HepG2 (cell line): ENCODE measurements at regions not wholly inside any gene's neighbourhood (a gene's known extent, or its start where the extent isn't known, plus 50 kb on each side); places are given as distances from the start of the nearest gene placed in this dataset.

Source experiments
- ATAC-seq: fragments of 200-7000 bp; cut with Tn5 transposase; 3 replicates; pipeline ENCODE4 v1.9.1; 2020; ENCODE audit warnings: mild to moderate bottlenecking, moderate library complexity
- BruUV-seq: library from RNA; stranded (reverse); fragments of 400-500 nt; replicated peaks from 2 replicates; lab custom pipeline; 2021; lab: Mats Ljungman, UMichigan
- CTCF ChIA-PET: fragments of 300-600 bp; formaldehyde crosslinking; extraction: SDS; loops from one replicate; lab custom pipeline; 2021; ENCODE audit warnings: low total read pairs, inconsistent platforms, low intra/inter-chr PET ratio; lab: Yijun Ruan, JAX
- POLR2A ChIA-PET: fragments of 350-600 bp; sonication (Branson Sonifier 250); formaldehyde crosslinking; loops from one replicate; lab custom pipeline; 2020; ENCODE audit warnings: antibody characterized with exemption, inconsistent platforms; lab: Yijun Ruan, JAX
- DNase-seq: peaks from one replicate; pipeline ENCODE4 v3.0.0-alpha.2; 2015; ENCODE audit warnings: low spot score
- FAIRE-seq: peaks from 3 replicates; lab custom pipeline; 2011; peaks lifted over from hg19 to GRCh38; lab: Jason Lieb, UNC
- H2AFZ ChIP-seq: one replicate; pipeline ENCODE4 v1.6.1; 2011; ENCODE audit warnings: low read length, inconsistent platforms
- H3K27ac ChIP-seq: fragments of 300-600 bp; 3 replicates; pipeline ENCODE4 v1.8.0; 2011; ENCODE audit warnings: mixed run types, mild to moderate bottlenecking, mixed read lengths, low read length, inconsistent platforms; ENCODE audit not compliant: insufficient read depth; ENCODE audit errors: extremely low read length
- H3K27me3 ChIP-seq, 2 experiments: fragments of 200-600 bp in 1 of 2; 2 replicates in 1 of 2; 3 replicates in 1 of 2; pipeline versions ENCODE4 v1.6.0 to v1.8.0; 2011; ENCODE audit warnings: low read length in 2 of 2, mild to moderate bottlenecking in 2 of 2, moderate library complexity in 2 of 2, inconsistent platforms in 1 of 2; ENCODE audit not compliant: insufficient read depth in 2 of 2, control insufficient read depth in 1 of 2
- H3K36me3 ChIP-seq, 2 experiments: fragments of 200-600 bp in 1 of 2; replicated peaks in 1 of 2; 2 replicates in 1 of 2; 3 replicates in 1 of 2; pipeline versions ENCODE4 v1.5.1 to v1.8.0; 2011; ENCODE audit warnings: low read length in 2 of 2, inconsistent platforms in 1 of 2; ENCODE audit not compliant: insufficient read depth in 2 of 2, control insufficient read depth in 1 of 2
- H3K4me1 ChIP-seq: 2 replicates; pipeline ENCODE4 v1.5.1; 2012; ENCODE audit warnings: low read length, inconsistent platforms; ENCODE audit not compliant: insufficient read depth
- H3K4me2 ChIP-seq: 2 replicates; pipeline ENCODE4 v1.6.0; 2011; ENCODE audit warnings: low read depth, low read length, inconsistent platforms
- H3K4me3 ChIP-seq, 3 experiments: fragments of 200-600 bp in 1 of 3; sonication (generic), shearing (Covaris generic) in 1 of 3; replicated peaks in 1 of 3; 2 replicates each; pipeline ENCODE4 v1.5.1; 2011 to 2016; ENCODE audit warnings: low read length in 3 of 3, inconsistent platforms in 2 of 3, low read depth in 2 of 3, mild to moderate bottlenecking in 2 of 3, control low read depth in 1 of 3, mixed read lengths in 1 of 3; ENCODE audit not compliant: insufficient read depth in 1 of 3
- H3K79me2 ChIP-seq: one replicate; pipeline ENCODE4 v1.6.1; 2011; ENCODE audit warnings: low read length, inconsistent platforms; ENCODE audit not compliant: insufficient read depth
- H3K9ac ChIP-seq: 2 replicates; pipeline ENCODE4 v1.6.0; 2011; ENCODE audit warnings: mild to moderate bottlenecking, low read depth, low read length, inconsistent platforms; ENCODE audit not compliant: insufficient read depth
- H3K9me3 ChIP-seq: 2 replicates; pipeline ENCODE4 v1.5.1; 2012; ENCODE audit warnings: mild to moderate bottlenecking, low read length
- H4K20me1 ChIP-seq: 2 replicates; pipeline ENCODE4 v1.6.0; 2011; ENCODE audit warnings: inconsistent platforms, mild to moderate bottlenecking, low read length, moderate library complexity; ENCODE audit not compliant: insufficient read depth
- EHMT2 ChIP-seq: fragments of 200-600 bp; sonication (generic); IDR thresholded peaks from 2 replicates; pipeline ENCODE4 v1.7.0; 2017; ENCODE audit warnings: antibody characterized with exemption, low read depth, low read length, borderline replicate concordance
- FOXA3 ChIP-seq: IDR thresholded peaks from 2 replicates; pipeline ENCODE4 v1.6.1; 2016; ENCODE audit warnings: missing genetic modification reagents, missing compliant biosample characterization
- HHEX ChIP-seq: IDR thresholded peaks from 2 replicates; pipeline ENCODE4 v1.6.1; 2016; ENCODE audit warnings: control low read depth
- HMG20A ChIP-seq: IDR thresholded peaks from 2 replicates; pipeline ENCODE4 v1.6.1; 2016; ENCODE audit warnings: borderline replicate concordance
- MEIS2 ChIP-seq: sonication (generic); formaldehyde crosslinking; IDR thresholded peaks from 2 replicates; pipeline ENCODE4 v1.9.0; 2021; ENCODE audit warnings: mild to moderate bottlenecking, missing genetic modification reagents
- NCOA1 ChIP-seq: sonication (generic); formaldehyde crosslinking; IDR thresholded peaks from 2 replicates; pipeline ENCODE4 v1.9.0; 2021; ENCODE audit warnings: missing genetic modification reagents
- RNF2 ChIP-seq: fragments of 450-650 bp; conservative IDR thresholded peaks from 2 replicates; pipeline ENCODE4 v1.6.1; 2016; ENCODE audit warnings: low read depth
- RORA ChIP-seq: sonication (generic); formaldehyde crosslinking; IDR thresholded peaks from 2 replicates; pipeline ENCODE4 v1.5.0; 2020; ENCODE audit warnings: mild to moderate bottlenecking, missing genetic modification reagents, moderate library complexity
- SMAD1 ChIP-seq: sonication (generic); formaldehyde crosslinking; IDR thresholded peaks from 2 replicates; pipeline ENCODE4 v1.4.0; 2020; ENCODE audit warnings: missing genetic modification reagents, low read depth, mild to moderate bottlenecking, borderline replicate concordance
- SRF ChIP-seq: IDR thresholded peaks from 2 replicates; pipeline ENCODE4 v1.6.1; 2011; ENCODE audit warnings: mild to moderate bottlenecking, low read depth, low read length, moderate library complexity
- SUZ12 ChIP-seq: fragments of 150-350 bp; IDR thresholded peaks from 2 replicates; pipeline ENCODE4 v1.6.1; 2014; ENCODE audit warnings: low read depth, low read length
- TGIF2 ChIP-seq: IDR thresholded peaks from 2 replicates; pipeline ENCODE4 v1.6.1; 2016; ENCODE audit warnings: control low read depth, missing compliant biosample characterization
- ZFP36L2 ChIP-seq: sonication (generic); formaldehyde crosslinking; IDR thresholded peaks from 2 replicates; pipeline ENCODE4 v1.4.0; 2020; ENCODE audit warnings: missing genetic modification reagents
- ZFP37 ChIP-seq: sonication (generic); formaldehyde crosslinking; IDR thresholded peaks from 2 replicates; pipeline ENCODE4 v1.4.0; 2020; ENCODE audit warnings: missing genetic modification reagents, borderline replicate concordance
- ZFP62 ChIP-seq: sonication (generic); formaldehyde crosslinking; IDR thresholded peaks from 2 replicates; pipeline ENCODE4 v1.4.0; 2020; ENCODE audit warnings: missing genetic modification reagents
- ZNF335 ChIP-seq: sonication (generic); formaldehyde crosslinking; IDR thresholded peaks from 2 replicates; pipeline ENCODE4 v1.4.0; 2020; ENCODE audit warnings: missing genetic modification reagents
- ZNF382 ChIP-seq: sonication (generic); formaldehyde crosslinking; IDR thresholded peaks from 2 replicates; pipeline ENCODE4 v1.5.0; 2020; ENCODE audit warnings: missing genetic modification reagents, mild to moderate bottlenecking, borderline replicate concordance
- ZNF597 ChIP-seq: sonication (generic); formaldehyde crosslinking; IDR thresholded peaks from 2 replicates; pipeline ENCODE4 v1.5.0; 2020; ENCODE audit warnings: missing genetic modification reagents
- ZNF660 ChIP-seq: sonication (generic); formaldehyde crosslinking; IDR thresholded peaks from 2 replicates; pipeline ENCODE4 v1.5.1; 2020; ENCODE audit warnings: mild to moderate bottlenecking, low read depth, missing genetic modification reagents, borderline replicate concordance
- ZNF883 ChIP-seq: sonication (generic); formaldehyde crosslinking; IDR thresholded peaks from 2 replicates; pipeline ENCODE4 v1.5.1; 2020; ENCODE audit warnings: mild to moderate bottlenecking, missing genetic modification reagents; ENCODE audit errors: not compliant biosample characterization
- ZSCAN12 ChIP-seq: sonication (generic); formaldehyde crosslinking; IDR thresholded peaks from 2 replicates; pipeline ENCODE4 v1.9.0; 2021; ENCODE audit warnings: mild to moderate bottlenecking, missing genetic modification reagents
- WGBS: methylation state at CpG from one replicate; pipeline ENCODE4 v1.1.6; 2017; ENCODE audit warnings: low lambda C conversion rate; 5-methylcytosine and 5-hydroxymethylcytosine counted together
- in situ Hi-C: cut with HindIII; loops from 2 replicates; pipeline ENCODE4 v1.10.0; 2017; ENCODE audit warnings: low pct_unique_long_range_greater_than_20kb; ENCODE audit not compliant: extremely low pct_ligation_motif_present
- intact Hi-C: fragments of 100-400 bp; cut with micrococcal nuclease; formaldehyde crosslinking; loops from one replicate; pipeline ENCODE4 v1.10.0; 2022; ENCODE audit not compliant: unreplicated experiment
- TF ChIP-seq, protein P1 (sequence below): sonication (generic); formaldehyde crosslinking; IDR thresholded peaks from 2 replicates; pipeline ENCODE4 v1.4.0; 2020; ENCODE audit warnings: missing genetic modification reagents, mild to moderate bottlenecking, borderline replicate concordance

DNA sequence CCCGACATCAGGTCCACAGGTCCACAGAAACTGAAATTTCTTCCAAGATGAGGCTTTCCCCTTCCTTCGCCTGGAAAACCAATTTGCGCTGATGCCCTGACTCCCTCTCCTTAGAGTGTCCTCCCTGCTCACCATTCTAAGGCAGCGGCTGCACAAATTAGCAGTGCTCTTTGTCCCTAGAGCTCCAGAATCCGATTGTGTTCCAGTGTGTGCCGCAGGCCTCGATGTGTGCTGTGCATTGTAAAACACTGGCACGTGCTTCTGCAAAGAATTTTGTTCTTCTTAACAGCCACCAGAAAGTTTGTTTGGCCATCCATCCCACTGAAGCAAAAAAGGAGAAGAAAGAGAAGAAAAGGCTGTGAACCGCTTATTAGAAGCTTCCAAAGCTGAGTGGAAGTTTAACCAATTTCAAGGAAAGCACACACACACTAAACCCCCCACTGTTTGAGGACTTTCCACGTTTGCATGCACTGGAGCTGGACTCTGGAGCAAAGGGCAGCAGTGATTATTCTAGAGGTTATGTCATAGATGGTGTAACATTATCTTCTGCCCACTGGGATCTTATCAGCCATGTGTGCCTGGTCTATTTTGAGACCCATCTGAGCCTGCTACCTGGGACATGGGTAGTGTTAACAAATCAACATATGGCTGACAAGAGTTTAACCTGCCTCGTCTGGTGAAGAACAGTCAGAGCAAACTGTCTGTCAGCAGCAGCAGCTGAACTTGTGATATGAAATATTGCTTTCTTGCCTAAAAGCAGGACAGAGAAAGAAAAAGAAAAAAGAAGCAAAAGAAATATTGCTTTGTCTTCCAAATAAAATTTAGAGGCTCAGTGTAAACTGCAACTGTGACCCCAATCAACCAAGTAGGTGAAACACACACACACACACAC is 64.9 kb upstream of the RREB1 start (continued):
- TF ChIP-seq, protein P1, sequence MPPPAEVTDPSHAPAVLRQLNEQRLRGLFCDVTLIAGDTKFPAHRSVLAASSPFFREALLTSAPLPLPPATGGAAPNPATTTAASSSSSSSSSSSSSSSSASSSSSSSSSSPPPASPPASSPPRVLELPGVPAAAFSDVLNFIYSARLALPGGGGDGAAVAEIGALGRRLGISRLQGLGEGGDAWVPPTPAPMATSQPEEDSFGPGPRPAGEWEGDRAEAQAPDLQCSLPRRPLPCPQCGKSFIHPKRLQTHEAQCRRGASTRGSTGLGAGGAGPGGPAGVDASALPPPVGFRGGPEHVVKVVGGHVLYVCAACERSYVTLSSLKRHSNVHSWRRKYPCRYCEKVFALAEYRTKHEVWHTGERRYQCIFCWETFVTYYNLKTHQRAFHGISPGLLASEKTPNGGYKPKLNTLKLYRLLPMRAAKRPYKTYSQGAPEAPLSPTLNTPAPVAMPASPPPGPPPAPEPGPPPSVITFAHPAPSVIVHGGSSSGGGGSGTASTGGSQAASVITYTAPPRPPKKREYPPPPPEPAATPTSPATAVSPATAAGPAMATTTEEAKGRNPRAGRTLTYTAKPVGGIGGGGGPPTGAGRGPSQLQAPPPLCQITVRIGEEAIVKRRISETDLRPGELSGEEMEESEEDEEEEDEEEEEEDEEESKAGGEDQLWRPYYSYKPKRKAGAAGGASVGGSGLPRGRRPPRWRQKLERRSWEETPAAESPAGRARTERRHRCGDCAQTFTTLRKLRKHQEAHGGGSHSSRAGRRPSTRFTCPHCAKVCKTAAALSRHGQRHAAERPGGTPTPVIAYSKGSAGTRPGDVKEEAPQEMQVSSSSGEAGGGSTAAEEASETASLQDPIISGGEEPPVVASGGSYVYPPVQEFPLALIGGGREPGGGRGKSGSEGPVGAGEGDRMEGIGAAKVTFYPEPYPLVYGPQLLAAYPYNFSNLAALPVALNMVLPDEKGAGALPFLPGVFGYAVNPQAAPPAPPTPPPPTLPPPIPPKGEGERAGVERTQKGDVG (CRISPR knock-in tag): peak; percentile 34; the same call in 1 of the 2 replicates
- TF ChIP-seq ZNF660 (CRISPR knock-in tag) (no peak), RNF2 (peak; percentile 81), SRF (no peak), ZNF335 (no peak), MEIS2 (CRISPR knock-in tag) (peak; percentile 82), ZSCAN12 (CRISPR knock-in tag) (no peak), TGIF2 (CRISPR knock-in tag) (peak; percentile 77; the same call in 1 of the 2 replicates), HMG20A (CRISPR knock-in tag) (peak; percentile 94)

GRCh38 chr6:7045331-7045730 is 62.4 kb upstream of the RREB1 start:
- ChIA-PET CTCF (no interaction called here), POLR2A (no interaction called here)
- WGBS: 78% methylated on average over 4 of the region's 4 CpGs
- H3K4me2 ChIP-seq: no peak overlapping the region
- H3K27me3 ChIP-seq: no peaks in the 10 kb centered on the region
- DNase-seq (no peak), FAIRE-seq (no peak), ATAC-seq (no peak)
- no peak overlapping the region for H3K9ac ChIP-seq
- in situ Hi-C loops: no loop called here
- H3K9me3 ChIP-seq: no peaks in the 10 kb centered on the region
- H3K36me3 ChIP-seq: no peaks in the 10 kb centered on the region
- H3K4me1 ChIP-seq: peaks cover 37% of the 10 kb centered on the region
- intact Hi-C loops: no loop called here
- no peaks in the 10 kb centered on the region for H3K79me2 ChIP-seq
- no peak overlapping the region for H3K27ac ChIP-seq
- BruUV-seq: no TSS peak
- H3K4me3 ChIP-seq: no peak overlapping the region
- no peak overlapping the region for H2AFZ ChIP-seq
- H4K20me1 ChIP-seq: no peaks in the 10 kb centered on the region
- TF ChIP-seq RORA (CRISPR knock-in tag) (no peak), ZNF883 (no peak), ZFP36L2 (CRISPR knock-in tag) (no peak), ZFP62 (CRISPR knock-in tag) (no peak), ZFP37 (CRISPR knock-in tag) (no peak), SMAD1 (CRISPR knock-in tag) (no peak), SUZ12 (no peak), ZNF597 (CRISPR knock-in tag) (no peak), ZNF382 (CRISPR knock-in tag) (no peak), NCOA1 (CRISPR knock-in tag) (no peak), EHMT2 (no peak), HHEX (CRISPR knock-in tag) (no peak), FOXA3 (CRISPR knock-in tag) (no peak)
